Activated CD4-positive, alpha-beta T cell treated with anti-CD3 and anti-CD28 coated beads for 4 hours (primary cell): ENCODE measurements at regions not wholly inside any gene's neighbourhood (a gene's known extent, or its start where the extent isn't known, plus 50 kb on each side); places are given as distances from the start of the nearest gene placed in this dataset.

ENCODE experiments used
- DNase-seq, 2 donors: peaks; one replicate each; pipeline ENCODE4 v3.0.0-alpha.2; 2020

GRCh38 chr9:14517154-14517906 is 175.9 kb downstream of the ZDHHC21 start:
- no peak for DNase-seq

GRCh38 chr9:14516656-14517055 is 176.6 kb downstream of the ZDHHC21 start:
- DNase-seq = no peak

GRCh38 chr9:14515571-14516198 is 177.5 kb downstream of the ZDHHC21 start:
- no peak for DNase-seq

GRCh38 chr9:14515049-14515448 is 178.2 kb downstream of the ZDHHC21 start:
- no peak for DNase-seq

- no peak for DNase-seq
Observed at GRCh38 chr9:14512942-14513341, 180.3 kb downstream of the ZDHHC21 start.

- no peak for DNase-seq
Observed at GRCh38 chr9:14511452-14511851, 181.8 kb downstream of the ZDHHC21 start.

- DNase-seq = no peak
Observed at GRCh38 chr9:14508884-14509283, 184.3 kb downstream of the ZDHHC21 start.

GRCh38 chr9:14501366-14501765 is 187.4 kb upstream of the NFIB start:
- DNase-seq = no peak

- DNase-seq = no peak
Observed at GRCh38 chr9:14500705-14501104, 186.8 kb upstream of the NFIB start.

- no peak for DNase-seq
Observed at GRCh38 chr9:14499976-14500375, 186.0 kb upstream of the NFIB start.

GRCh38 chr9:14498824-14499223 is 184.9 kb upstream of the NFIB start:
- DNase-seq = no peak

- DNase-seq = no peak
Observed at GRCh38 chr9:14497476-14497875, 183.5 kb upstream of the NFIB start.

GRCh38 chr9:14488421-14489190 is 174.7 kb upstream of the NFIB start:
- no peak for DNase-seq

GRCh38 chr9:14487547-14488185 is 173.7 kb upstream of the NFIB start:
- no peak for DNase-seq

- no peak for DNase-seq
Observed at GRCh38 chr9:14485366-14485765, 171.4 kb upstream of the NFIB start.

GRCh38 chr9:14482856-14483255 is 168.9 kb upstream of the NFIB start:
- DNase-seq = no peak

- no peak for DNase-seq
Observed at GRCh38 chr9:14480526-14480925, 166.6 kb upstream of the NFIB start.

- DNase-seq = no peak
Observed at GRCh38 chr9:14479163-14479560, 165.2 kb upstream of the NFIB start.

- no peak for DNase-seq
Observed at GRCh38 chr9:14478175-14479162, 164.5 kb upstream of the NFIB start.

- DNase-seq = no peak
Observed at GRCh38 chr9:14471041-14471440, 157.1 kb upstream of the NFIB start.

- DNase-seq = no peak
Observed at GRCh38 chr9:14467675-14468374, 153.9 kb upstream of the NFIB start.

GRCh38 chr9:14466828-14467227 is 152.9 kb upstream of the NFIB start:
- no peak for DNase-seq
